ENCODE measurements at regions not wholly inside any gene's neighbourhood (a gene's known extent, or its start where the extent isn't known, plus 50 kb on each side); places are given as distances from the start of the nearest gene placed in this dataset.

DNA sequence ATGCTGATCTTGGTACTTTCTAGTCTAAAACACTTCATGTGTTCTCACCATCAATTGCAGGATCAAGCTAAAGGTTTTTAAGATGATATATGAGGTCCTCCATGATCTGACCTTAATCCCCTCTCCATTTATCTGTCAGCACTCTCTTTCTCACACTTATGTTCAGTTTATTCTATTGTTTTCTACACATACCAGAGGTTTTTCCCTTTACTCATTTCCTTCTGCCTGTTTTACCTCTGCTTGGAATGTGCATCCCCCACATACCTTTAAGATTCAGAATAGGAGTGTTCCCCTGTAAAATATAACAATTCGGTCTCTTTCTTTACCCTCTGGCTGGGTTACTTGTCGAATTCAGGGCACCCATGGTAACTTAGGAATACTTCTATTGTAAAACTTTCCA is 219.1 kb upstream of the PKP2 start:
- TF ChIP-seq, protein P1, sequence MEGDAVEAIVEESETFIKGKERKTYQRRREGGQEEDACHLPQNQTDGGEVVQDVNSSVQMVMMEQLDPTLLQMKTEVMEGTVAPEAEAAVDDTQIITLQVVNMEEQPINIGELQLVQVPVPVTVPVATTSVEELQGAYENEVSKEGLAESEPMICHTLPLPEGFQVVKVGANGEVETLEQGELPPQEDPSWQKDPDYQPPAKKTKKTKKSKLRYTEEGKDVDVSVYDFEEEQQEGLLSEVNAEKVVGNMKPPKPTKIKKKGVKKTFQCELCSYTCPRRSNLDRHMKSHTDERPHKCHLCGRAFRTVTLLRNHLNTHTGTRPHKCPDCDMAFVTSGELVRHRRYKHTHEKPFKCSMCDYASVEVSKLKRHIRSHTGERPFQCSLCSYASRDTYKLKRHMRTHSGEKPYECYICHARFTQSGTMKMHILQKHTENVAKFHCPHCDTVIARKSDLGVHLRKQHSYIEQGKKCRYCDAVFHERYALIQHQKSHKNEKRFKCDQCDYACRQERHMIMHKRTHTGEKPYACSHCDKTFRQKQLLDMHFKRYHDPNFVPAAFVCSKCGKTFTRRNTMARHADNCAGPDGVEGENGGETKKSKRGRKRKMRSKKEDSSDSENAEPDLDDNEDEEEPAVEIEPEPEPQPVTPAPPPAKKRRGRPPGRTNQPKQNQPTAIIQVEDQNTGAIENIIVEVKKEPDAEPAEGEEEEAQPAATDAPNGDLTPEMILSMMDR (IDR thresholded peaks at IDR 0.05; ENCODE audit: low read depth, low read length, poor library complexity, severe bottlenecking), result no peak
- TF ChIP-seq EZH2phosphoT487 (IDR thresholded peaks at IDR 0.05; ENCODE audit: borderline replicate concordance, low read length), result no peak
